ENCODE measurements at regions not wholly inside any gene's neighbourhood (a gene's known extent, or its start where the extent isn't known, plus 50 kb on each side); places are given as distances from the start of the nearest gene placed in this dataset.

- TF ChIP-seq CTCF (IDR thresholded peaks at IDR 0.05) (no peak), POLR2A (IDR thresholded peaks at IDR 0.05) (no peak), POLR2AphosphoS5 (IDR thresholded peaks at IDR 0.05) (no peak)
Observed at GRCh38 chr2:185278761-185279160, 459.8 kb upstream of the FSIP2 start.

All from prostate gland (tissue), 2 donors.